ENCODE measurements at regions not wholly inside any gene's neighbourhood (a gene's known extent, or its start where the extent isn't known, plus 50 kb on each side); places are given as distances from the start of the nearest gene placed in this dataset.
"Not testable (repeated sequence)": the region's sequence is repeated elsewhere in the genome, so short reads cannot be mapped to it uniquely, and the experiment has no call there.

DNA sequence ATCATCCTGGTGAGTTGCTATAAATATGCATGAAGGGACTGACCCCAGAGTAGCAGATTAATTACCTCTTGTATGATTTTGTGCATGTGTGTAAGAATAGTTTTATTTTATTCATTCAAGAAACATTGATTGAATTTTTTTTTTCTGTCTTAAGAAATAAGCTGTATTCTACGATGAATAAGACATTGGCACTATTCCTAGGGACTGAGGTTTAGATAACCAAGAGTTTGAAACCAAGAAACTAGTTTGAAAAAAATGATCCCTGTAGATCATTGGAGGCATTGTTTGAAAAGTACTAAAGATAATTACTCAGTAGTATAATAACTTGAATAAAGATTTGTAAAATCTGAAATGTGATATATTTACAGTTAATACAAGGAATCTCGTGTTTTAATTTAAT lies 1086.9 kb downstream of the PCDH7 start:
- H3K9me3 Mint-ChIP-seq (ENCODE audit: unreplicated experiment) = no peaks in the 10 kb centered on the region
- POLR2A ChIA-PET = interaction anchor here (0.6 kb wide), 1 partner anchor 299 kb away, joined by 3 read pairs; no protein-coding TSS in a partner anchor
- peaks cover 4% of the 10 kb centered on the region for H3K4me1 Mint-ChIP-seq (ENCODE audit: insufficient read depth, unreplicated experiment)
- DNase-seq (ENCODE audit: unreplicated experiment) = no peak
- H3K36me3 Mint-ChIP-seq (ENCODE audit: insufficient read depth, unreplicated experiment) = no peaks in the 10 kb centered on the region
- H3K27ac Mint-ChIP-seq (ENCODE audit: low read depth, unreplicated experiment) = no peak overlapping the region
- CTCF ChIA-PET = no interaction called here
- no TSS peak for BruUV-seq (replicated peaks)
- H3K4me3 Mint-ChIP-seq (ENCODE audit: unreplicated experiment) = no peak overlapping the region
- TF ChIP-seq, protein P1, sequence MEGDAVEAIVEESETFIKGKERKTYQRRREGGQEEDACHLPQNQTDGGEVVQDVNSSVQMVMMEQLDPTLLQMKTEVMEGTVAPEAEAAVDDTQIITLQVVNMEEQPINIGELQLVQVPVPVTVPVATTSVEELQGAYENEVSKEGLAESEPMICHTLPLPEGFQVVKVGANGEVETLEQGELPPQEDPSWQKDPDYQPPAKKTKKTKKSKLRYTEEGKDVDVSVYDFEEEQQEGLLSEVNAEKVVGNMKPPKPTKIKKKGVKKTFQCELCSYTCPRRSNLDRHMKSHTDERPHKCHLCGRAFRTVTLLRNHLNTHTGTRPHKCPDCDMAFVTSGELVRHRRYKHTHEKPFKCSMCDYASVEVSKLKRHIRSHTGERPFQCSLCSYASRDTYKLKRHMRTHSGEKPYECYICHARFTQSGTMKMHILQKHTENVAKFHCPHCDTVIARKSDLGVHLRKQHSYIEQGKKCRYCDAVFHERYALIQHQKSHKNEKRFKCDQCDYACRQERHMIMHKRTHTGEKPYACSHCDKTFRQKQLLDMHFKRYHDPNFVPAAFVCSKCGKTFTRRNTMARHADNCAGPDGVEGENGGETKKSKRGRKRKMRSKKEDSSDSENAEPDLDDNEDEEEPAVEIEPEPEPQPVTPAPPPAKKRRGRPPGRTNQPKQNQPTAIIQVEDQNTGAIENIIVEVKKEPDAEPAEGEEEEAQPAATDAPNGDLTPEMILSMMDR (IDR thresholded peaks at IDR 0.05; ENCODE audit: unreplicated experiment) = no peak
- intact Hi-C loops (cut with micrococcal nuclease) = no loop called here
- H3K27me3 Mint-ChIP-seq (ENCODE audit: insufficient read depth, unreplicated experiment) = no peaks in the 10 kb centered on the region

DNA sequence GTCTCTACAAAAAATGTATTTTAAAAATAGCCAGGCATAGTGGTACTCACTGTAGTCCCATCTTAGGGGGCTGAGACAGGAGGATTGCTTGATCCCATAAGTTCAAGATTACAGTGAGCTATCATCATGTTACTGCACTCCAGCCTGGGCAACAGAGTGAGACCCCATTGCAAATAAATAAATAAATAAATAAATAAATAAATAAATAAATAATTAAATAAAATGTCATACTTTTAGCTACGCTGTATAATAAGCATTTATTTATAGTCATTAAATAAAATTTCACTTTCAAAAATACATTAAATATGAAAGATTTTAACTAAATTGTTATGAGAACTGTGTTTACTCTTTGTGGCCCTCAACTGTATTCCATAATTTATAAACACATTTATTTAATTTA lies 1124.2 kb downstream of the PCDH7 start:
- DNase-seq (ENCODE audit: unreplicated experiment) = no peak
- H3K4me1 Mint-ChIP-seq (ENCODE audit: insufficient read depth, unreplicated experiment) = no peaks in the 10 kb centered on the region
- ChIA-PET POLR2A (no interaction called here), CTCF (no interaction called here)
- no peaks in the 10 kb centered on the region for H3K27me3 Mint-ChIP-seq (ENCODE audit: insufficient read depth, unreplicated experiment)
- H3K27ac Mint-ChIP-seq (ENCODE audit: low read depth, unreplicated experiment) = no peak overlapping the region
- H3K4me3 Mint-ChIP-seq (ENCODE audit: unreplicated experiment) = no peak overlapping the region
- H3K9me3 Mint-ChIP-seq (ENCODE audit: unreplicated experiment) = peaks cover 16% of the 10 kb centered on the region
- intact Hi-C loops (cut with micrococcal nuclease) = no loop called here
- no peaks in the 10 kb centered on the region for H3K36me3 Mint-ChIP-seq (ENCODE audit: insufficient read depth, unreplicated experiment)
- no TSS peak for BruUV-seq (replicated peaks)
- TF ChIP-seq, protein P1 (IDR thresholded peaks at IDR 0.05; ENCODE audit: unreplicated experiment) = no peak

DNA sequence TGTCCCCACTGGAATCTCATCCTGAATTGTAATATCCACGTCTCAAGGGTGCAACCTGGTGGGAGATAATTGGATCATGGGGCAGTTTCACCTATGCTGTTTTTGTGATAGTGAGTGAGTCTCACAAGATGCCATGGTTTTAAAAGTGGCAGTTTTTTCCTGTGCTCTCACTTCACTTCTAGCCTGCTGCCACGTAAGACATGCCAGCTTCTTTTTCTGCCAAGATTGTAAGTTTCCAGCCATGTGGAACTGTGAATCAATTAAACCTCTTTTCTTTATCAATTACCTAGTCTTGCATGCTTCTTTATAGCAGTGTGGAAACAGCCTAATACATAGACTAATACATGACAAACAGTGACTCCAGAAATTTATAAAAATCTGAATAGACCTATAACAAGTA lies 1131.8 kb downstream of the PCDH7 start:
- intact Hi-C loops (cut with micrococcal nuclease) = no loop called here
- no peaks in the 10 kb centered on the region for H3K36me3 Mint-ChIP-seq (ENCODE audit: insufficient read depth, unreplicated experiment)
- CTCF ChIA-PET = no interaction called here
- POLR2A ChIA-PET = interaction anchor here (2.1 kb wide), 1 partner anchor 38 kb away, joined by 4 read pairs; no protein-coding TSS in a partner anchor
- H3K27me3 Mint-ChIP-seq (ENCODE audit: insufficient read depth, unreplicated experiment) = no peaks in the 10 kb centered on the region
- H3K4me3 Mint-ChIP-seq (ENCODE audit: unreplicated experiment) = no peak overlapping the region
- TF ChIP-seq, protein P1 (IDR thresholded peaks at IDR 0.05; ENCODE audit: unreplicated experiment) = no peak
- H3K4me1 Mint-ChIP-seq (ENCODE audit: insufficient read depth, unreplicated experiment) = no peaks in the 10 kb centered on the region
- H3K27ac Mint-ChIP-seq (ENCODE audit: low read depth, unreplicated experiment) = no peak overlapping the region
- BruUV-seq (replicated peaks) = no TSS peak
- no peak for DNase-seq (ENCODE audit: unreplicated experiment)
- peaks cover 16% of the 10 kb centered on the region for H3K9me3 Mint-ChIP-seq (ENCODE audit: unreplicated experiment)

DNA sequence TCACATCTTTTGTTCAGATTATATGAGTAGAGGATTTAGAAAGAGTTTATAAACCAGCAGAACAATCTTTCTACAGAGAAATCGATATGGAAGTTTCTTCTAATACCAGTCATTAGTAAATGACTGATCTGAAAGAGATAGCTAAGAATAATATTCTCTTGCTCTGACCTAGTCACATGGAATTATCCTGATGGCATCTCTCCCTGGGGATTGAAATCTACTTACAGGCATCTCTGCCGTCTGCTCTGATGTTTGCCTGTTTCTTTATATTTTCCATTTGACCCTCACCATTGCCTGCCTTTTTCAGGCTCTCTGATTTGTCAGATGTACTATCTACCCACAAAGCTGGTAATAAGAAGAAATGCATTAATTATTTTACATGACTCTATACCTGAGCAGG lies 1157.3 kb downstream of the PCDH7 start:
- BruUV-seq (replicated peaks) = no TSS peak

DNA sequence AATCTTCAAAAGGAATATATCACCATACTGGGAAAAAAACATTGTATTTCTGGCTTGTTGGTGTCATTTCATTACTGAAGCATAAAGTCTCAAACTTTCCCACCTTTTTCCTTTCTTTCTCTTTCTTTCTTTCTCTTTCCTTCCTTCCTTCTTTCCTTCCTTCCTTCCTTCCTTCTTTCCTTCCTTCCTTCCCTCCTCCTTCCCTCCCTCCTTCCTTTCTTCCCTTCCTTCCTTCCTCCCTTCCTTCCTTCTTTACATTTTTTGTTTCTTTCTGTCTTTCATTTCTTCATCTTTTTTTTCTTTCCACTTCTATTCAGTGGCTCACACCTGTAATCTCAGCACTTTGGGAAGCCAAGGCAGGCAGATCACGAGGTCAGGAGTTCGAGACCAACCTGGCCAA lies 1160.7 kb downstream of the PCDH7 start:
- H3K4me3 Mint-ChIP-seq (ENCODE audit: unreplicated experiment); DNase-seq (ENCODE audit: unreplicated experiment); H3K9me3 Mint-ChIP-seq (ENCODE audit: unreplicated experiment); POLR2A ChIA-PET; H3K36me3 Mint-ChIP-seq (ENCODE audit: insufficient read depth, unreplicated experiment); H3K27me3 Mint-ChIP-seq (ENCODE audit: insufficient read depth, unreplicated experiment); intact Hi-C loops (cut with micrococcal nuclease); H3K4me1 Mint-ChIP-seq (ENCODE audit: insufficient read depth, unreplicated experiment); H3K27ac Mint-ChIP-seq (ENCODE audit: low read depth, unreplicated experiment); BruUV-seq (replicated peaks): not testable (repeated sequence)
- CTCF ChIA-PET = interaction anchor here (0.7 kb wide), 1 partner anchor 897 kb away, joined by 3 read pairs; no protein-coding TSS in a partner anchor

More for the DNA sequence above, 1157.3 kb downstream of the PCDH7 start:
- Mint-ChIP-seq H3K4me1 (ENCODE audit: insufficient read depth, unreplicated experiment) (no peaks in the 10 kb centered on the region), H3K4me3 (ENCODE audit: unreplicated experiment) (no peak overlapping the region), H3K27ac (ENCODE audit: low read depth, unreplicated experiment) (no peak overlapping the region), H3K9me3 (ENCODE audit: unreplicated experiment) (no peaks in the 10 kb centered on the region), H3K36me3 (ENCODE audit: insufficient read depth, unreplicated experiment) (no peaks in the 10 kb centered on the region), H3K27me3 (ENCODE audit: insufficient read depth, unreplicated experiment) (no peaks in the 10 kb centered on the region)
- TF ChIP-seq, protein P1 (IDR thresholded peaks at IDR 0.05; ENCODE audit: unreplicated experiment) = no peak
- intact Hi-C loops (cut with micrococcal nuclease) = no loop called here
- ChIA-PET POLR2A (no interaction called here), CTCF (no interaction called here)
- no peak for DNase-seq (ENCODE audit: unreplicated experiment)

Measured in MCF 10A (cell line).